ENCODE measurements at regions not wholly inside any gene's neighbourhood (a gene's known extent, or its start where the extent isn't known, plus 50 kb on each side); places are given as distances from the start of the nearest gene placed in this dataset.

- no peak for TF ChIP-seq CTCF (IDR thresholded peaks at IDR 0.05)
- no peak for TF ChIP-seq EZH2 (IDR thresholded peaks at IDR 0.05; ENCODE audit: borderline replicate concordance, insufficient read depth, low read depth, low read length, poor library complexity, severe bottlenecking)
These were observed 593.7 kb downstream of the TMEM121 start for GRCh38 chr14:106120101-106120500.
